Stomach (tissue), 8 donors: ENCODE measurements at regions not wholly inside any gene's neighbourhood (a gene's known extent, or its start where the extent isn't known, plus 50 kb on each side); places are given as distances from the start of the nearest gene placed in this dataset.

Experiments used
- DNase-seq, 2 donors: peaks; one replicate each; pipeline versions ENCODE4 v3.0.0 to v3.0.0-alpha.2; 2013 to 2019
- H3K27ac ChIP-seq, 5 donors: fragments of 200-600 bp in 4 of 5; sonication (generic) in 4 of 5; one replicate each; pipeline ENCODE4 v1.5.1; 2013 to 2019; ENCODE audit warnings: mild to moderate bottlenecking in 1 of 5, moderate library complexity in 1 of 5
- H3K27me3 ChIP-seq, 3 donors: fragments of 200-600 bp; sonication (generic); one replicate each; pipeline ENCODE4 v1.5.1; 2017 to 2019; ENCODE audit warnings: mixed run types in 1 of 3
- H3K36me3 ChIP-seq, 4 donors: fragments of 200-600 bp; sonication (generic); 1 replicate in 3 of 4; 2 replicates in 1 of 4; pipeline ENCODE4 v1.5.1; 2016 to 2019
- H3K4me1 ChIP-seq, 4 donors: fragments of 200-600 bp; sonication (generic); one replicate each; pipeline ENCODE4 v1.5.1; 2016 to 2019
- H3K4me3 ChIP-seq, 4 donors: fragments of 200-600 bp; sonication (generic) in 3 of 4; one replicate each; pipeline ENCODE4 v1.5.1; 2016 to 2019; ENCODE audit warnings: mild to moderate bottlenecking in 1 of 4
- H3K9me3 ChIP-seq, 4 donors: fragments of 200-600 bp; sonication (generic); one replicate each; pipeline ENCODE4 v1.5.1; 2016 to 2019
- EP300 ChIP-seq: sonication (generic); formaldehyde crosslinking; IDR thresholded peaks from one replicate; pipeline ENCODE4 v1.6.1; 2017; ENCODE audit warnings: antibody characterized with exemption
- POLR2A ChIP-seq, 4 donors: fragments of 450-650 bp; IDR thresholded peaks; one replicate each; pipeline ENCODE4 v1.6.1; 2016; ENCODE audit warnings: antibody characterized with exemption in 4 of 4, control low read depth in 2 of 4, mild to moderate bottlenecking in 1 of 4, moderate library complexity in 1 of 4
- POLR2AphosphoS5 ChIP-seq, 3 donors: sonication (generic); formaldehyde crosslinking; IDR thresholded peaks; one replicate each; pipeline ENCODE4 v1.6.1; 2016; ENCODE audit warnings: antibody characterized with exemption in 3 of 3
- WGBS, 5 donors: extraction: QIAGEN DNeasy Blood & Tissue Kit in 3 of 5; methylation state at CpG; one replicate each; pipeline versions ENCODE4 v1.1.5 to v1.1.7; 2013 to 2018; 5-methylcytosine and 5-hydroxymethylcytosine counted together
- intact Hi-C: fragments of 100-400 bp; cut with DNase I; formaldehyde crosslinking; loops from one replicate; pipeline ENCODE4 v1.15.1; 2023; ENCODE audit warnings: low total_unique reads
- TF ChIP-seq, protein P1 (sequence below), 7 experiments: fragments of 450-650 bp in 4 of 7; fragments of 200-600 bp in 3 of 7; sonication (generic) in 3 of 7; IDR thresholded peaks; one replicate each; pipeline ENCODE4 v1.5.1; 2016 to 2019; ENCODE audit warnings: antibody characterized with exemption in 7 of 7, control low read depth in 2 of 7, mild to moderate bottlenecking in 1 of 7
- donor health status: healthy with polysubstance abuse.
- donor health status: Bipolar disorder and iron deficiency.
- donor health status: healthy.

DNA sequence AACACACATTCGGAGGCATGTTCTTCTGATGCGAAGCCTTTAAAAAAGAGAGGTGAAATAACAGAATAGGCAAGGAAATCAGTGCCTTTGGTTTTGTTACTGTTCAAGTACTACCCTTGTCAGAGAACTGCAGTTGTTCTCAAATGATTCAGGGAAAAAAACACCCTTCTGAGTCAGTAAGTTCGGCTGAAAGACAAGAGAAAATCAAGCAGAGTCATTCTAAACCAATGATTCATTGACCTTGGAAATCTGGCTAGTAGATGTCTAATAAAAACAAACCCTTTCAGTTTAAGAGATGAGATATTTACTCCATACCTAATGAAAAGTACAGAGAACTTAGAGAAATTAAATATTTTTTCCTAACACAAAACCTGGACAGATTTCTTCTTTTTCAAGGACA, 72.7 kb upstream of the ABI3BP start:
- Histone ChIP-seq H3K9me3 (peaks cover 0 to under 1% (median 0%) of the 10 kb centered on the region in 4 donors), H3K27ac (peak overlapping the region in 4 of 5 donors; percentile 1 to 52 (median 18)), H3K27me3 (no peaks in the 10 kb centered on the region), H3K4me3 (no peak overlapping the region), H3K4me1 (peaks cover 5 to 17% (median 8%) of the 10 kb centered on the region in 4 donors), H3K36me3 (no peaks in the 10 kb centered on the region)
- no peak for DNase-seq
- WGBS, 5 donors: 66 to 80% (median 77%) methylated on average over 3 of the region's 3 CpGs
- TF ChIP-seq POLR2A (IDR thresholded peaks at IDR 0.05) (no peak), POLR2AphosphoS5 (IDR thresholded peaks at IDR 0.05) (no peak)
- intact Hi-C loops: no loop called here

DNA sequence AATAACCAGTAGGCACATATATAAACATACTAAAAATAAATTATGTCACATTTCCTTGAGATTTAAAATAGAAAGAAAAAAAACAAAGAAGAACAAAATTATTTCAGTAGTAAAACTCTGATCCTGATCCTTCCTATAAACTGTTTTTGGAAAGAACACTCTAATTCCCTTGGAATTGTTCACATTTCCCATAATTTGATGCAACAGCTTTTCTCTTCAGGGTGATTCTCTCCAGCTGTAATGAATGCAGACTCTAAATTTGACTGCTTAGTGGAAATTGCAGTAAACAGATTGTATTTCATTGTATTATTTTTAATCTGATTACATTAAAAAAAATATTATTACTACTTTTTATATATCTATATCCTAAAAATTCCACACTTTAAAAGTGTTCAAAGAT, 70.2 kb upstream of the ABI3BP start:
- Histone ChIP-seq H3K9me3 (peaks cover 0 to 21% (median 13%) of the 10 kb centered on the region in 4 donors), H3K4me1 (peaks cover 0 to 5% (median 0%) of the 10 kb centered on the region in 4 donors), H3K4me3 (no peak overlapping the region), H3K27me3 (no peaks in the 10 kb centered on the region), H3K36me3 (no peaks in the 10 kb centered on the region), H3K27ac (no peak overlapping the region)
- DNase-seq: no peak
- intact Hi-C loops: no loop called here
- TF ChIP-seq POLR2AphosphoS5 (IDR thresholded peaks at IDR 0.05): no peak
- TF ChIP-seq, protein P1, sequence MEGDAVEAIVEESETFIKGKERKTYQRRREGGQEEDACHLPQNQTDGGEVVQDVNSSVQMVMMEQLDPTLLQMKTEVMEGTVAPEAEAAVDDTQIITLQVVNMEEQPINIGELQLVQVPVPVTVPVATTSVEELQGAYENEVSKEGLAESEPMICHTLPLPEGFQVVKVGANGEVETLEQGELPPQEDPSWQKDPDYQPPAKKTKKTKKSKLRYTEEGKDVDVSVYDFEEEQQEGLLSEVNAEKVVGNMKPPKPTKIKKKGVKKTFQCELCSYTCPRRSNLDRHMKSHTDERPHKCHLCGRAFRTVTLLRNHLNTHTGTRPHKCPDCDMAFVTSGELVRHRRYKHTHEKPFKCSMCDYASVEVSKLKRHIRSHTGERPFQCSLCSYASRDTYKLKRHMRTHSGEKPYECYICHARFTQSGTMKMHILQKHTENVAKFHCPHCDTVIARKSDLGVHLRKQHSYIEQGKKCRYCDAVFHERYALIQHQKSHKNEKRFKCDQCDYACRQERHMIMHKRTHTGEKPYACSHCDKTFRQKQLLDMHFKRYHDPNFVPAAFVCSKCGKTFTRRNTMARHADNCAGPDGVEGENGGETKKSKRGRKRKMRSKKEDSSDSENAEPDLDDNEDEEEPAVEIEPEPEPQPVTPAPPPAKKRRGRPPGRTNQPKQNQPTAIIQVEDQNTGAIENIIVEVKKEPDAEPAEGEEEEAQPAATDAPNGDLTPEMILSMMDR (IDR thresholded peaks at IDR 0.05): no peak
- TF ChIP-seq POLR2A (IDR thresholded peaks at IDR 0.05): no peak
- TF ChIP-seq EP300: no peak

DNA sequence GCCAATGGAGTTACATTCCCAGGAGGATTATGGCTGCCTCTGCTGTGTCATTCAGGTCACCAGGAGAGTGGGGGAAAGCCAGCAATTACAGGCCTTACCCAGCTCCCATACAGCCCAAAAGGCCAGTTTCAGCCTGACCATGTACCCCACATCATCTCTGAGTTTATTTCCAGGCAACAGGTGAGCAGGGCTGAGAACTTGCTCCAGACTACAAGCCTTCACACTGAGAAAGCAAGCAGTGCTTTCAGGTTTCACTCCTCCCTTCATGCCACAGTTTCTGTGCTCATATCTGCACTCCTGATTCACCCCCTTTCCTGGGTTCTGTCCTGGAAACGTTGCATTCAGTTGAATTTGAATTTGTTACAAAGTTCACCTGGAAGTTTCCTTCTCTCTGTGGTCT, 68.1 kb upstream of the ABI3BP start:
- Histone ChIP-seq H3K4me3 (no peak overlapping the region), H3K27ac (no peak overlapping the region), H3K9me3 (peaks cover 0 to 39% (median 17%) of the 10 kb centered on the region in 4 donors), H3K27me3 (no peaks in the 10 kb centered on the region), H3K4me1 (no peaks in the 10 kb centered on the region), H3K36me3 (no peaks in the 10 kb centered on the region)
- WGBS, 5 donors: 12 to 48% (median 29%) methylated on average over 1 of the region's 1 CpG
- intact Hi-C loops: no loop called here
- no peak for TF ChIP-seq POLR2A (IDR thresholded peaks at IDR 0.05)
- TF ChIP-seq EP300: no peak
- TF ChIP-seq, protein P1 (IDR thresholded peaks at IDR 0.05): no peak
- TF ChIP-seq POLR2AphosphoS5 (IDR thresholded peaks at IDR 0.05): no peak
- no peak for DNase-seq

DNA sequence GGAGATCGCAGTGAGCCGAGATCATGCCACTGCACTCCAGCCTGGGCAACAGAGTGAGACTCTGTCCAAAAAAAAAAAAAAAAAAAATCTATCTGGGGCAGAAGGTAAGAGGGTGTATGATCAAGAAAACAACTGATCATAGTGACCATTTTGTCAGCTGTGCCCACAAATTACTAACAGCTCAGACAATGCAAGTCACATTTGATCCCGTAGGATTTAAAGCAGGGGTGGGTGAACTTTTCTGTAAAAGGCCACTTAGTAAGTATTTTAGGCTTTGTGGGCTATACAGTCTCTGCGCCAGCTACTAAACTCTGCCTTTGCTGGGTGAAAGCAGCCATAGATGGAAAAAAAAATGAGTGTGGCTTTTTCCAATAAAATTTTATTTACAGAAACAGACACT, 57.6 kb upstream of the ABI3BP start:
- intact Hi-C loops: no loop called here
- no peak for DNase-seq
- H3K9me3 ChIP-seq: no peaks in the 10 kb centered on the region
- H3K36me3 ChIP-seq: no peaks in the 10 kb centered on the region
- no peak overlapping the region for H3K27ac ChIP-seq
- no peaks in the 10 kb centered on the region for H3K27me3 ChIP-seq
- 87 to 97% (median 92%) methylated on average over 4 of the region's 4 CpGs for WGBS, 5 donors
- H3K4me3 ChIP-seq: no peak overlapping the region
- H3K4me1 ChIP-seq: no peaks in the 10 kb centered on the region
- TF ChIP-seq POLR2AphosphoS5 (IDR thresholded peaks at IDR 0.05) (no peak), EP300 (no peak), POLR2A (IDR thresholded peaks at IDR 0.05) (no peak)

DNA sequence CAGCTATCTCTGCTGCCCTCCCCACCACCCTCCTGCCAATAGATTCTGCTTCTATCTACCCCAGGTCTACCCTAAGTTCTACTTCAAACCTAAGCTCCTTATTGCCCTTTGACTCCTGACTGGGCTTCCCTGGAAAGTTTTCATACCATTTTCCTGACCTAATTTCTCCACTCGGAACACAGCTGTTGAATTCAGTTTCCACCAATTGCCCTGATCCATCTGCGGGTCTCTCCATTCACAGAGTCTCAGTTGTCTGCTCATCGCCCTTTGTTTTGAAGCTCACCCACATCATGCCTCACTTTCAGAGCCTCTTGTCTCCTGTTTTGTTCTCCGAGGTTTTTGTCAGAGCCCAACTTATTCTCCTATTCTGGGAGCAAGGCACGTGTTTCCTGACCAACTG, 56.8 kb upstream of the ABI3BP start:
- no peak for DNase-seq
- no peak for TF ChIP-seq POLR2AphosphoS5 (IDR thresholded peaks at IDR 0.05)
- TF ChIP-seq POLR2A (IDR thresholded peaks at IDR 0.05): no peak
- TF ChIP-seq, protein P1 (IDR thresholded peaks at IDR 0.05): no peak
- TF ChIP-seq EP300: no peak
- Histone ChIP-seq H3K36me3 (no peaks in the 10 kb centered on the region), H3K27me3 (no peaks in the 10 kb centered on the region), H3K9me3 (no peaks in the 10 kb centered on the region), H3K27ac (no peak overlapping the region), H3K4me1 (no peaks in the 10 kb centered on the region), H3K4me3 (no peak overlapping the region)
- intact Hi-C loops: no loop called here
- WGBS, 5 donors: 79 to 89% (median 88%) methylated on average over 5 of the region's 5 CpGs
